ENCODE measurements at regions not wholly inside any gene's neighbourhood (a gene's known extent, or its start where the extent isn't known, plus 50 kb on each side); places are given as distances from the start of the nearest gene placed in this dataset.

GRCh38 chr1:219463636-219464035 is 149.3 kb downstream of the ZC3H11B start:
- no peaks in the 10 kb centered on the region for H3K4me1 ChIP-seq (replicated peaks in 1 of 2)
- 0 to 92% (median 80%) methylated on average over 2 to 4 of the region's 4 CpGs; no CpG with 5 or more reads in 1 of the 10 experiments for WGBS, 10 experiments
- no peak for ATAC-seq (replicated peaks in 6 of 8)
- H3K4me3 ChIP-seq = no peak overlapping the region
- no peak overlapping the region for H3K27ac ChIP-seq
- in situ Hi-C loops (cut with MboI; ENCODE audit: low pct_unique_long_range_greater_than_20kb in 2 of 9, low sequenced_read_pairs in 9 of 9, unreplicated experiment in 9 of 9) = no loop called here

DNA sequence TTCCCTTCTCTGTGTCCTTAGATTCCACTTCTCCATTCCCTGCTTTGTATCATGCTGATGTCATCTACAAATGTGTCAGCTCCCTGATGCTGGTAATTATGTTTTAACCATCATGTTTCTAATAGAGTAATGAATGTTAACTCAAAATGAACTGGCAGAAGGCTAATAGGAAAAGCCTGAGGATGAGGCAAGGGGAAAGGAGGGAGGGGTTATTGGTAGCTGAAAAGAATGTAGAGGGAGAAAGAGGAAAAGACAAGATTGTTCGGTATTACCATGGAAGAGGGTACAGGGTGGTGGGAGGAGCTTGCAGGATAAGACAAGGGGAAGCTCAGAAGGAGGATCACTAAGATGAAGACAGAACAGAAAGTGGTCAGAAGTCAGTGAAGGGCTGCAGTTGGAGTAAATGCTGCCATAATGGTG is 150.9 kb downstream of the ZC3H11B start:
- ATAC-seq (replicated peaks in 6 of 8) = peak in 1 of 8 experiments; percentile 71
- 20 to 100% (median 56%) methylated on average over 1 of the region's 1 CpG; no CpG with 5 or more reads in 3 of the 10 experiments for WGBS, 10 experiments
- no peak overlapping the region for H3K27ac ChIP-seq
- in situ Hi-C loops (cut with MboI; ENCODE audit: low pct_unique_long_range_greater_than_20kb in 2 of 9, low sequenced_read_pairs in 9 of 9, unreplicated experiment in 9 of 9) = no loop called here
- no peak overlapping the region for H3K4me3 ChIP-seq
- H3K4me1 ChIP-seq (replicated peaks in 1 of 2) = no peaks in the 10 kb centered on the region

- in situ Hi-C loops (cut with MboI; ENCODE audit: low pct_unique_long_range_greater_than_20kb in 2 of 9, low sequenced_read_pairs in 9 of 9, unreplicated experiment in 9 of 9) = no loop called here
- Histone ChIP-seq H3K27ac (no peak overlapping the region), H3K4me1 (replicated peaks in 1 of 2) (no peaks in the 10 kb centered on the region), H3K4me3 (no peak overlapping the region)
- 27 to 85% (median 68%) methylated on average over 5 to 11 of the region's 11 CpGs for WGBS, 10 experiments
- peak in 7 of 8 experiments; percentile 24 to 76 (median 46) for ATAC-seq (replicated peaks in 6 of 8)
These were observed 151.7 kb downstream of the ZC3H11B start for GRCh38 chr1:219460896-219461815.

DNA sequence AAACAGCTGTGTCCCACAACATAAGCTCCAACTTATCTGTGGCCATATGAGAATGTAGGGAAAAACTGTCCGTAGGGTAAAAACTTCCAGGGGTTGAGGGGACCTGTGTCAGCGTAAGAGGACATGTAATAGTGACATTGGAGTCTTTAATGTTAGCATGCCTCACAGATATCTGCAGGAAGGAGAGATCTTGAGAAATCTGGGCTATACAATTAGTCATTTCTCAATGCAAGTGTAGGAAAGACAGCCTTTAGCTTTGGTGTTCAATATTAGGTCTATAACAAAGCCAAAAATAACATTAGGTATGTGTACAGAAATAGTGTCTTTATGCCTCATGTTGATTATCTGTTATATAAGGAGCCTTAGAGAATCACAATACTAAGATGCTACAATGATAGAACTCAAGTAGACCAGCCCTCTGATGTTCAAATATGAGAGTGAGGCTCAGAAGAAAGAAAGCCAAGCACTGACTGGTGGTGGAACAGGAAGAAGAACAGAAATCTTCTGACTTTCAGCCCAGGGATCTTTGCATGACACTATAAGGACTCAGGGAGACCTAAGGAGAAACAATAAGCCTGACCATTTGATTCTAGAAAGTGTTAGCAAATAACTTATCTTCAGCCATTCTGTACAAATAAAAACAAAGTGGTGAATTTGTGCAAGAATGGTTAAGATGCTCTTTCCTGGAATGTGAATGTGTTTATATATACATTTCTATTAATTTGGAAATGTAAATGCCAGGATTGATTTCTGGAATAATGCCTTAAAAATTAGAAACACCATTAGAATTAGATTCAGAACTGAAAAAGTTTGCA is 152.6 kb downstream of the ZC3H11B start:
- no peak overlapping the region for H3K27ac ChIP-seq
- no peaks in the 10 kb centered on the region for H3K4me1 ChIP-seq (replicated peaks in 1 of 2)
- WGBS, 10 experiments = 69 to 100% (median 94%) methylated on average over 1 to 2 of the region's 2 CpGs; no CpG with 5 or more reads in 1 of the 10 experiments
- no peak for ATAC-seq (replicated peaks in 6 of 8)
- in situ Hi-C loops (cut with MboI; ENCODE audit: low pct_unique_long_range_greater_than_20kb in 2 of 9, low sequenced_read_pairs in 9 of 9, unreplicated experiment in 9 of 9) = no loop called here
- H3K4me3 ChIP-seq = no peak overlapping the region

- Histone ChIP-seq H3K27ac (no peak overlapping the region), H3K4me3 (no peak overlapping the region), H3K4me1 (replicated peaks in 1 of 2) (no peaks in the 10 kb centered on the region)
- ATAC-seq (replicated peaks in 6 of 8) = peak in 1 of 8 experiments; percentile 23
- in situ Hi-C loops (cut with MboI; ENCODE audit: low pct_unique_long_range_greater_than_20kb in 2 of 9, low sequenced_read_pairs in 9 of 9, unreplicated experiment in 9 of 9) = no loop called here
- 13 to 91% (median 52%) methylated on average over 1 to 5 of the region's 5 CpGs for WGBS, 10 experiments
These were observed 153.4 kb downstream of the ZC3H11B start for GRCh38 chr1:219459351-219460080.

DNA sequence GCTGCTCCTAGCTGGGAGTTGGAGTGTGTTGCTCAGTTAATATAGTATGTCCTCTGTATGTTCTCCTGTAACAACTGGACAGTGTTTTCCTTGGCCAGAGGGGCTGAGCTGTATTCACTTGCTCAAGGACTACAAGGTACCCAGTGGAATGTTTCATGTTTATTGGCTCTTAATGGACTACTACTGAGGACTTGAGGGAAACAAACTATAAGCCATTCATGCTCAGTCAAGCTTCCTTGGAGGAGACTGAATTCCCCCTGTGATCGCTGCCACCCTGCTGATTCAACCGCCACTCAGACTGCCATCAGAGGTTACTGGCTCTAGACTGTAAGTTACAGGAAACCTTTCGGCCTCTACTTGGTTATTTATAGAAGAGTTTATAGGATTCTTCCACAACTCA is 166.6 kb downstream of the ZC3H11B start:
- ATAC-seq (replicated peaks in 6 of 8) = no peak
- Histone ChIP-seq H3K27ac (no peak overlapping the region), H3K4me3 (no peak overlapping the region), H3K4me1 (replicated peaks in 1 of 2) (no peaks in the 10 kb centered on the region)
- in situ Hi-C loops (cut with MboI; ENCODE audit: low pct_unique_long_range_greater_than_20kb in 2 of 9, low sequenced_read_pairs in 9 of 9, unreplicated experiment in 9 of 9) = loop anchor here in 1 of 9 experiments (25.0 kb wide), 1 partner anchor 91 kb away; no protein-coding TSS in a partner anchor
- WGBS, 10 experiments = 67 to 100% (median 84%) methylated on average over 1 to 3 of the region's 3 CpGs; no CpG with 5 or more reads in 2 of the 10 experiments

- no peak overlapping the region for H3K27ac ChIP-seq
- no peak for ATAC-seq (replicated peaks in 6 of 8)
- H3K4me3 ChIP-seq = no peak overlapping the region
- WGBS, 10 experiments = 50 to 100% (median 87%) methylated on average over 1 to 2 of the region's 2 CpGs
- H3K4me1 ChIP-seq (replicated peaks in 1 of 2) = no peaks in the 10 kb centered on the region
- in situ Hi-C loops (cut with MboI; ENCODE audit: low pct_unique_long_range_greater_than_20kb in 2 of 9, low sequenced_read_pairs in 9 of 9, unreplicated experiment in 9 of 9) = loop anchor here in 1 of 9 experiments (25.0 kb wide), 1 partner anchor 91 kb away; no protein-coding TSS in a partner anchor
These were observed 167.0 kb downstream of the ZC3H11B start for GRCh38 chr1:219445864-219446263.

DNA sequence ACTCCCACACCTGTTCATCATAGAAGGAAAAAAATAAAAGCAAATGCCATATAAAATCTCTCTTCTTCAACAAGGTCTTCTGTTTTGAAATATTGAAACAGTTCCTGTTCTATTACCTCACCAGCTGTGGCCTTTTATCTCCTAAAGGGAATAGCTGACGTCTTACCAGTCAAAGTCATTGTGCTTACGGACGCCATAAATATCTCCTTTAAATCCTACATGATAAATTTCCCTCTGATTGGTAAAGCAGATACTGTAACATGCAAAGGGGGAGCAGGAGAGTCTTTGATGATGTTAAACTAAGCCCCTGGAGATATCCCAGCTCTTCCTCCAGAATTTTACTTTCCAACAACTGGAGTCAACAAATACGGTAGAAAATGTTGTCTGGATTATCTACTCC is 168.4 kb downstream of the ZC3H11B start:
- Histone ChIP-seq H3K4me1 (replicated peaks in 1 of 2) (no peaks in the 10 kb centered on the region), H3K4me3 (no peak overlapping the region), H3K27ac (no peak overlapping the region)
- 49 to 100% (median 89%) methylated on average over 1 to 4 of the region's 4 CpGs; no CpG with 5 or more reads in 1 of the 10 experiments for WGBS, 10 experiments
- in situ Hi-C loops (cut with MboI; ENCODE audit: low pct_unique_long_range_greater_than_20kb in 2 of 9, low sequenced_read_pairs in 9 of 9, unreplicated experiment in 9 of 9) = loop anchor here in 1 of 9 experiments (25.0 kb wide), 1 partner anchor 93 kb away; no protein-coding TSS in a partner anchor
- ATAC-seq (replicated peaks in 6 of 8) = no peak

- no peak overlapping the region for H3K4me3 ChIP-seq
- 0 to 100% (median 33%) methylated on average over 1 to 2 of the region's 2 CpGs; no CpG with 5 or more reads in 3 of the 10 experiments for WGBS, 10 experiments
- H3K4me1 ChIP-seq (replicated peaks in 1 of 2) = no peaks in the 10 kb centered on the region
- in situ Hi-C loops (cut with MboI; ENCODE audit: low pct_unique_long_range_greater_than_20kb in 2 of 9, low sequenced_read_pairs in 9 of 9, unreplicated experiment in 9 of 9) = loop anchor here in 1 of 9 experiments (25.0 kb wide), 1 partner anchor 94 kb away; no protein-coding TSS in a partner anchor
- ATAC-seq (replicated peaks in 6 of 8) = no peak
- no peak overlapping the region for H3K27ac ChIP-seq
These were observed 169.1 kb downstream of the ZC3H11B start for GRCh38 chr1:219443763-219444162.

GRCh38 chr1:219442611-219443061 is 170.3 kb downstream of the ZC3H11B start:
- WGBS, 10 experiments = 7 to 100% (median 81%) methylated on average over 1 to 3 of the region's 4 CpGs
- Histone ChIP-seq H3K27ac (no peak overlapping the region), H3K4me1 (replicated peaks in 1 of 2) (no peaks in the 10 kb centered on the region), H3K4me3 (no peak overlapping the region)
- in situ Hi-C loops (cut with MboI; ENCODE audit: low pct_unique_long_range_greater_than_20kb in 2 of 9, low sequenced_read_pairs in 9 of 9, unreplicated experiment in 9 of 9) = loop anchor here in 1 of 9 experiments (25.0 kb wide), 1 partner anchor 95 kb away; no protein-coding TSS in a partner anchor
- no peak for ATAC-seq (replicated peaks in 6 of 8)

- in situ Hi-C loops (cut with MboI; ENCODE audit: low pct_unique_long_range_greater_than_20kb in 2 of 9, low sequenced_read_pairs in 9 of 9, unreplicated experiment in 9 of 9) = loop anchor here in 1 of 9 experiments (25.0 kb wide), 1 partner anchor 95 kb away; no protein-coding TSS in a partner anchor
These were observed 171.0 kb downstream of the ZC3H11B start for GRCh38 chr1:219441884-219442283.

DNA sequence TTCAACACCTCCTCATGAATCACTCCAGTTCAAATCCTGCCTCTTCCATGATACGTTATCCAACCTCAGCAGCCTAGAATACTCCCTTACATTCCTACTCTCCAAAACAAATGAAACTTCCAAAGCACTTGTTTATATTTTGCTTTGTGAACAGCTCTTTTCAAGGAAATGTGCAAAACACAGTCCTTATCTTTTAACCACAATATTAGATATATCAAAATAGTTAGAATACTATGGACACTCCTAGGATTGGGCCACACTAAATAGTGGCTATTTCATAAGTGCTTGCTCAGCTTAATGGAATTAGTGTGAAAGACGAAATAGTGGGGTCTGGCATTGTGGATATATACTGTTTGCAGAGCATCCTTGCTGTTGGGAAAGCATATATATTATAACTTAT is 173.5 kb downstream of the ZC3H11B start:
- in situ Hi-C loops (cut with MboI; ENCODE audit: low pct_unique_long_range_greater_than_20kb in 2 of 9, low sequenced_read_pairs in 9 of 9, unreplicated experiment in 9 of 9) = loop anchor here in 1 of 9 experiments (25.0 kb wide), 1 partner anchor 98 kb away; no protein-coding TSS in a partner anchor
- Histone ChIP-seq H3K4me3 (no peak overlapping the region), H3K4me1 (replicated peaks in 1 of 2) (no peaks in the 10 kb centered on the region), H3K27ac (no peak overlapping the region)
- no peak for ATAC-seq (replicated peaks in 6 of 8)
- WGBS, 10 experiments = 58 to 100% (median 96%) methylated on average over 1 to 2 of the region's 2 CpGs; no CpG with 5 or more reads in 1 of the 10 experiments

More at GRCh38 chr1:219441884-219442283, 171.0 kb downstream of the ZC3H11B start:
- H3K27ac ChIP-seq = no peak overlapping the region
- no peaks in the 10 kb centered on the region for H3K4me1 ChIP-seq (replicated peaks in 1 of 2)
- ATAC-seq (replicated peaks in 6 of 8) = no peak
- no peak overlapping the region for H3K4me3 ChIP-seq

Data from motor neuron (in vitro differentiated cells).